ENCODE measurements at regions not wholly inside any gene's neighbourhood (a gene's known extent, or its start where the extent isn't known, plus 50 kb on each side); places are given as distances from the start of the nearest gene placed in this dataset.

DNA sequence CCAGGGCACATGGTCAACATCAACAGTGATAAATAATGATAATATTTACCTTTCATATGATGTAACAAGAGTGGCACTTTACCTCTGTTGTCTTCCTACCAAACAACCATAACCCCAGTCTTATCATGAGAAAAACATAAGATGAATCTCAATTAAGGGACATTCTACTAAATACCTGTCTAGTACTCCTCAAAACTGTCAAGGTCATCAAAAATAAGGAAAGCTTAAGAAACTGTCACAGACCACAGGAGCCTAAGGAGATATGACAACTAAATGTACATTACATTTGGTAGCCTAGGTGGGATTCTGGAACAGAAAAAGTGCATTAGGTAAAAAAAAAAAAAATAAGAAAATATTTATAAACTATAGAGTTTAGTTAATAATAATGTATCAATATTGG, 118.1 kb downstream of the CCDC34 start:
- no peak overlapping the region for H3K27ac ChIP-seq (ENCODE audit: low read length)
- no peaks in the 10 kb centered on the region for H3K27me3 ChIP-seq (ENCODE audit: control insufficient read depth, insufficient read depth, low read length)
- H3K4me1 ChIP-seq (ENCODE audit: control insufficient read depth, insufficient read depth, low read length) = peaks cover 26% of the 10 kb centered on the region
- H3K36me3 ChIP-seq (ENCODE audit: control insufficient read depth, insufficient read depth, low read length) = no peaks in the 10 kb centered on the region
- no peak for DNase-seq
- H3K4me3 ChIP-seq (ENCODE audit: low read length) = no peak overlapping the region
- no peaks in the 10 kb centered on the region for H3K9me3 ChIP-seq (replicated peaks; ENCODE audit: control insufficient read depth, low read depth, low read length)

DNA sequence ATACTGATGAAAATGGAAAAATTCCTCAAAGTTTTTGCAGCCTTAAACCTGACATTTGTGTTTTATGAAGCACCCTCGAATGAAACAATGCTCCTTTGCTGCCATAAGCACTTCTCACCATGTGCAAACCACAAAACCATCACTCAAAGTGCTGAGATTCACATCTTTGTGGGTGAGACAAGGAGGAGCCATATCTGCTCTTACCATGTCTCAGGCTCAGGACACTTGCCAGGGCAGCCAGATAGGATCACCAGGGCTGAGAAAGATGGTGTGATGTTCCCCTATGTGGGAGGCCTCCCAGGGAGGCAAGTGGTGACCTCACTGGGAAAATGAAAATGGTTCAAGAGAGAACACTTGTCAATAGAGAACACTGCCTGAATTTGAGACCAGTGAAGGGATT, 120.4 kb downstream of the CCDC34 start:
- Histone ChIP-seq H3K36me3 (ENCODE audit: control insufficient read depth, insufficient read depth, low read length) (no peaks in the 10 kb centered on the region), H3K27me3 (ENCODE audit: control insufficient read depth, insufficient read depth, low read length) (no peaks in the 10 kb centered on the region), H3K4me1 (ENCODE audit: control insufficient read depth, insufficient read depth, low read length) (peaks cover 13% of the 10 kb centered on the region), H3K27ac (ENCODE audit: low read length) (no peak overlapping the region), H3K9me3 (replicated peaks; ENCODE audit: control insufficient read depth, low read depth, low read length) (no peaks in the 10 kb centered on the region), H3K4me3 (ENCODE audit: low read length) (no peak overlapping the region)
- no peak for DNase-seq
- no CpG with 5 or more reads among the region's 1 CpG for WGBS (ENCODE audit: insufficient coverage)

DNA sequence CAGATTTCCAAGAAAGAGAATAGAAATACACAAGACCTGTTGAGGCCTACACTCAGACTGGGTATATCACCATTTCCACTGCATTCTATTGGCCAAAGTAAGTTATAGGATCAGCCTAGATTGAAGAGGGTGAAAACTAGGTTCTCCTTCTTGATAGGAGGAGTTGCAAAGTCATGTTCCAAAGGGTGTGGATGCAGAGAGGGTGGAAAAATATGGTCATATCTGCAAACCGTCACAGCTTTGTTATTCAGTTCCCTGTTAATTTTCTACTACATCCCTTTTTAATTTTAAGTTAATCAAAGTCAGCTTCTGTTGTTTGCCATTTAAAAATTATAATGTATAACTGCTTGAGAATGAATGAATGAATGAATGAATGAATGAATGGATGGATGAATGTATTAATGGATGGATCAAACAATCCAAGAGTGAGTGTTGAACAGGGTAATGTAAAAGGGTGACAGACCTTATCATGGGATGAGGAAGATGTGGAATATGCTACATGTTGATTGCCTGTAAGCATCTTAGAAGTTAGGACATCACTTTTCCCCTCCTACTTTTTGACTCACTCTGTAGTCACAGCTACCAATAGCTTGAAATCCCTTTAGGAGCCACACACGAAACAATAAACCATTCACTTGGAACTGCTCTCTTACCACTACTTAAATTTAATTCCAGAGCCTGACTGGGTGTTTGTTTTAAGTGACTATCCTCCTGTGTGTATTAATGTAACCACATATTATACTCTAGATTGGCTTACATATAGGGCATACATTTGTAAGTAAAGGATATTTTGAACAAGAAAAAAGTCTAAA, 121.5 kb downstream of the CCDC34 start:
- H3K27ac ChIP-seq (ENCODE audit: low read length) = no peak overlapping the region
- WGBS (ENCODE audit: insufficient coverage) = no CpG with 5 or more reads among the region's 2 CpGs

DNA sequence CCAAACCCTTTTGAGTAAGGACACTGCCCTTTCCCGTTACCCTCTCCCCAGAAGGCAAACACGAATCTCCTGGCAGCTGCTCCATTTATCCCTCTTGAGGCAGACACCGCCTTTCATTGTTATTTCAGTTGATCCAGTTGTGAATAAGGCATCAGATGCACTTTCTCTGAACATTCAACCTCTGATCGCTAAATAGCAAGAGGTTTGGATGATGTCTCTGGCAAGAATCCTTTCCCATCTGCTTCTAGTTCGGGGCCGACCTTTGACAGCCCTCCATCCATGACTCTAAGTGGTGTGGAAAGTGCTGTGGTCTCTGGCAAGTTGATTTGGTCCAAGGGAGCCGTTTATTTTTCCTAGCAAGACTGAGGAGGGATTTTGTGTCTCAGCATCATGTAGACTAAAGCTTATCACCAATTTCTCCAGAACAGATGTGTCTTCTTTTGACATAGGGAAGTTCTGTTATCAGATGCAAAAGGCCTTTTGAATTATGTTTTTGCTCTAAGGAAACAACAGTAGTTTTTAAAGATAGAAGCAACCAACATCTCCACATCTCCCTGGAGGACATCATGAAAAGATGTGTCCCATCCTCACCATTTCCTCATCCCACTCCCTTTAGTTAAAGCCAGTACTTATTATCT, 123.6 kb downstream of the CCDC34 start:
- no peak overlapping the region for H3K4me3 ChIP-seq (ENCODE audit: low read length)
- no peaks in the 10 kb centered on the region for H3K36me3 ChIP-seq (ENCODE audit: control insufficient read depth, insufficient read depth, low read length)
- peak; percentile 96 for DNase-seq
- H3K27me3 ChIP-seq (ENCODE audit: control insufficient read depth, insufficient read depth, low read length) = no peaks in the 10 kb centered on the region
- H3K9me3 ChIP-seq (replicated peaks; ENCODE audit: control insufficient read depth, low read depth, low read length) = no peaks in the 10 kb centered on the region
- no CpG with 5 or more reads among the region's 7 CpGs for WGBS (ENCODE audit: insufficient coverage)
- peaks cover 17% of the 10 kb centered on the region for H3K4me1 ChIP-seq (ENCODE audit: control insufficient read depth, insufficient read depth, low read length)
- peak overlapping the region; percentile 71 for H3K27ac ChIP-seq (ENCODE audit: low read length)

More for the DNA sequence above, 121.5 kb downstream of the CCDC34 start:
- Histone ChIP-seq H3K27me3 (ENCODE audit: control insufficient read depth, insufficient read depth, low read length) (no peaks in the 10 kb centered on the region), H3K9me3 (replicated peaks; ENCODE audit: control insufficient read depth, low read depth, low read length) (no peaks in the 10 kb centered on the region), H3K4me1 (ENCODE audit: control insufficient read depth, insufficient read depth, low read length) (peaks cover 9% of the 10 kb centered on the region), H3K4me3 (ENCODE audit: low read length) (no peak overlapping the region), H3K36me3 (ENCODE audit: control insufficient read depth, insufficient read depth, low read length) (no peaks in the 10 kb centered on the region)
- DNase-seq = no peak

DNA sequence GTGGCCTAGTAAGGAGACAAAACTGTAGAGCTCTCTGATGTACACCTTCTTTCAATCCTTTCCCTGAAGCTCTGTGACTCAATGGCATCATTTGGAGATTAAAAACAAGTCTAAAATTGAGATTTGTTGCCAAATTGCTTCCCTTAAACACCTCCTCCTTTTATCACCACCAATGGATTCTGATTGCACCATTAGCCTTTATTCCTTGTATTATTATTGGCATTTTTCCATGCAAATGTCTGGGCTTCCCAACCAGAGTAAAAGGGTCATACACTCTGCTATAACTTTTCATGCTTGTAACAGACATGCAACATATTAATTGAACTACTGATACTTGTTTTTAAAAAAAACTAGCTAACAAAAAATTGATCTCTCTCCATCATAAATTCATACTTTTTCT, 124.2 kb downstream of the CCDC34 start:
- Histone ChIP-seq H3K4me3 (ENCODE audit: low read length) (no peak overlapping the region), H3K36me3 (ENCODE audit: control insufficient read depth, insufficient read depth, low read length) (no peaks in the 10 kb centered on the region), H3K4me1 (ENCODE audit: control insufficient read depth, insufficient read depth, low read length) (peaks cover 23% of the 10 kb centered on the region), H3K27ac (ENCODE audit: low read length) (peak overlapping the region; percentile 71), H3K27me3 (ENCODE audit: control insufficient read depth, insufficient read depth, low read length) (no peaks in the 10 kb centered on the region), H3K9me3 (replicated peaks; ENCODE audit: control insufficient read depth, low read depth, low read length) (no peaks in the 10 kb centered on the region)
- DNase-seq = no peak

DNA sequence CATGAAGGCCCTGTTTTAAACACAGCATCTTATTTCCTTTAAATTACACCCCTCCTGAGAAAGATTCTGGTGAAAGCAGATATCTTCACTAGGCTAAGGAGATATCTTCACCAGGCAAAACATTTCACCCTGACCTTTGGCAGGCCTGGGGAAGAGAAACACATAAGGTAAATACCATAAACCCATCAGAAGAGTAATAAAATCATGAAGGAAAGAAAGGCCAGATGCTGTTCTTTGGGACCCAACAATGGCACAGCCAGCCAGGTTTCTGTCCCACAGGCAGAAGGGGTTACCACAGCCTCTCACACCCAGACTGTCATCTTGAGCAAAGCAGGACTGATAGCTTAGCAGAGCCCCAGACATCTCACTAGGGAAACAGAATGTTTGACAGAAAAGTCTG, 125.4 kb downstream of the CCDC34 start:
- no peak for DNase-seq
- no peaks in the 10 kb centered on the region for H3K36me3 ChIP-seq (ENCODE audit: control insufficient read depth, insufficient read depth, low read length)
- no peak overlapping the region for H3K27ac ChIP-seq (ENCODE audit: low read length)
- H3K4me1 ChIP-seq (ENCODE audit: control insufficient read depth, insufficient read depth, low read length) = peaks cover 25% of the 10 kb centered on the region
- H3K9me3 ChIP-seq (replicated peaks; ENCODE audit: control insufficient read depth, low read depth, low read length) = no peaks in the 10 kb centered on the region
- no peak overlapping the region for H3K4me3 ChIP-seq (ENCODE audit: low read length)
- no peaks in the 10 kb centered on the region for H3K27me3 ChIP-seq (ENCODE audit: control insufficient read depth, insufficient read depth, low read length)

DNA sequence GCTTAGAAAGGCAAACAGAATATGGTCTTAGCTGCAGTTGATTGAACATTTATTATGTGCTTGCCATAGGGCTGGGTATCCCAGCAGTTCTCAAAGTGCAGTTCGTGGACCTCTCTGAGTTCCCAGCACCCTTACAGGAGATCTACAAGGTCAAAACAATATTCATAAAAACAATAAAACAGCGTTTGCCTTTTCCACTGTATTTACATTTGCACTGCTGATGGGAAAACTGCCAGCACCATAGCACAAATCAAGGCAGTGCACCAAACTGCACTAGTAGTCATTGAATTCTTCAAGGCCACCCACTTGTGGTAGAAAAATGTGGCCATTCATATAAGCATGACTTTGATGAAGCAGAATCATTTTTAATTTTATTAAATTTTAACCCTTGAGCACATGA, 128.1 kb downstream of the CCDC34 start:
- no peak overlapping the region for H3K4me3 ChIP-seq (ENCODE audit: low read length)

DNA sequence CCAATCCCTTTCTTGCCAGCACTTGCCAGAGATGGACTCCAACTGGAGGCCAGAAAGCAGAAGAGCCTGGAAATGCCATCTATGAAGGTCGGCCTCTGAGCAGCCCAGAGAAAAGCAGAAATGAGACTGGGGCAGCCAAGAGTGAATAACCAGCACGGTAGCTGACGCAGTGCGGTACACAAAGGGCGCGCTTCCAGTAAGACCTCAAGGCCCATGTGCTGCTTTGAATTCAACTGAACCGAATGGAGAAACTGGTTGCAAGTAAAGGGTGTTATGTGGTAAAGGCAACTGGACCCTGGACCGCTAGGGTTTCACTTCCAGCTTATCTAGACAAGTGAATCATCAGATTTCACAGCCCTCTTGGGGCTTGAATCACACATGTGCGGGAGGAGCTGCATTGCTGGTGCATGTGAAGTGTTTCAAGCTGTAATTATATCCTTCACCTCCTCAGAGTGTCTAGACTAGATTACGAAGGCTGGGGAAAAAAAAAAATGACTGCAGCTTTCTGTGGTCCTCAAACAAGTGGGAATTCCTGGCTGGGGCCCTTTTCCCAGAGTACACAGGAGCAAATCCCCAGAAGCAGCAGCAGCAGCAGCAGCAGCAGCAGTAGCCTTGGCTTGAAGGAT, 128.9 kb downstream of the CCDC34 start:
- peak; percentile 80 for DNase-seq
- 53% methylated on average over 7 of the region's 10 CpGs for WGBS (ENCODE audit: insufficient coverage)
- Histone ChIP-seq H3K36me3 (ENCODE audit: control insufficient read depth, insufficient read depth, low read length) (no peaks in the 10 kb centered on the region), H3K9me3 (replicated peaks; ENCODE audit: control insufficient read depth, low read depth, low read length) (no peaks in the 10 kb centered on the region), H3K27ac (ENCODE audit: low read length) (peak overlapping the region; percentile 87), H3K4me1 (ENCODE audit: control insufficient read depth, insufficient read depth, low read length) (peaks cover 34% of the 10 kb centered on the region), H3K4me3 (ENCODE audit: low read length) (no peak overlapping the region), H3K27me3 (ENCODE audit: control insufficient read depth, insufficient read depth, low read length) (no peaks in the 10 kb centered on the region)

More for the DNA sequence above, 128.1 kb downstream of the CCDC34 start:
- Histone ChIP-seq H3K27ac (ENCODE audit: low read length) (no peak overlapping the region), H3K9me3 (replicated peaks; ENCODE audit: control insufficient read depth, low read depth, low read length) (no peaks in the 10 kb centered on the region), H3K36me3 (ENCODE audit: control insufficient read depth, insufficient read depth, low read length) (no peaks in the 10 kb centered on the region), H3K4me1 (ENCODE audit: control insufficient read depth, insufficient read depth, low read length) (peaks cover 36% of the 10 kb centered on the region), H3K27me3 (ENCODE audit: control insufficient read depth, insufficient read depth, low read length) (no peaks in the 10 kb centered on the region)
- no peak for DNase-seq
- WGBS (ENCODE audit: insufficient coverage) = 80% methylated on average over 1 of the region's 2 CpGs

DNA sequence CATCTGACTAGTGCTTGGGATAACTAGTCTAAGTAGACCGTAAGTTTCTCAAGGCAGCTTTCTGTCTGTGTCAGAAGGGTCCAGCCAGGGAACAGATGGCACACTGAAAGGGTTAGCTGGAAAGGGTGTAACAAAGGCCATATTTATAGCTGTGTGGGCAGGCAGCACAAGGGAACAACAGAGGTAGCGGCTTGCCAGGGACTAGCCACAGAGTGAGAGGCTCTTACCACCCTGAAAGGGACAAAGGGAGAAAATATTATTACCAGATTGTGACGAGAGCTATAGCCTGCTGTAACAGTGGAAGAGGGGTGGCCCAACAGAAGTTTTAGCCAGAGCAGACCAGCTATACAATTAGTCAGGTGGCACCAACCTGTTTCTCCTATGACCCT, 129.4 kb downstream of the CCDC34 start:
- WGBS (ENCODE audit: insufficient coverage) = 64% methylated on average over 3 of the region's 3 CpGs
- Histone ChIP-seq H3K4me1 (ENCODE audit: control insufficient read depth, insufficient read depth, low read length) (peaks cover 36% of the 10 kb centered on the region), H3K27ac (ENCODE audit: low read length) (peak overlapping the region; percentile 87), H3K27me3 (ENCODE audit: control insufficient read depth, insufficient read depth, low read length) (no peaks in the 10 kb centered on the region), H3K4me3 (ENCODE audit: low read length) (no peak overlapping the region), H3K9me3 (replicated peaks; ENCODE audit: control insufficient read depth, low read depth, low read length) (no peaks in the 10 kb centered on the region), H3K36me3 (ENCODE audit: control insufficient read depth, insufficient read depth, low read length) (no peaks in the 10 kb centered on the region)
- peak; percentile 53 for DNase-seq

DNA sequence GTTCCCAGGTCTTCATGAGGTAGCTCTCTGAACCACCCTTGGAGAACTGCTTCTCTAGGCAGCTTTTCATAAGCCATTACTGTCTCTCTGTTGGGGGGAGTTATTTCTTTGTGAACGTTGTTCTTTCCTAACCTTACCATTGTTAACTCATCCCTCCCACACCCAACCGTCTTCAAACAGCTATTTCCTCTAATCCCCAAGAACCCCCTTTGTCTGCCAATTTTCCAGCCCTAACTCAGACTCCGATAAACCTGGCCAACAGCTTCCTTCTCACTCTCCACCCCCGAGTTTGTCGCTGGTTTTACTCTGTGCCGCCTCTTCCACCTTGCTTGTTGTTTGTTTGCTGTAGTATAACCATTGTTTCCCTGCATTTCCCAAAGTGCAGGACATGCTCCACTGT, 131.5 kb downstream of the CCDC34 start:
- DNase-seq = peak; percentile 85
- peak overlapping the region; percentile 53 for H3K27ac ChIP-seq (ENCODE audit: low read length)

More for the DNA sequence above, 131.5 kb downstream of the CCDC34 start:
- no peaks in the 10 kb centered on the region for H3K36me3 ChIP-seq (ENCODE audit: control insufficient read depth, insufficient read depth, low read length)
- no peaks in the 10 kb centered on the region for H3K9me3 ChIP-seq (replicated peaks; ENCODE audit: control insufficient read depth, low read depth, low read length)
- peaks cover 42% of the 10 kb centered on the region for H3K4me1 ChIP-seq (ENCODE audit: control insufficient read depth, insufficient read depth, low read length)
- no peak overlapping the region for H3K4me3 ChIP-seq (ENCODE audit: low read length)
- H3K27me3 ChIP-seq (ENCODE audit: control insufficient read depth, insufficient read depth, low read length) = no peaks in the 10 kb centered on the region
- no CpG with 5 or more reads among the region's 6 CpGs for WGBS (ENCODE audit: insufficient coverage)
